ENCODE measurements at regions not wholly inside any gene's neighbourhood (a gene's known extent, or its start where the extent isn't known, plus 50 kb on each side); places are given as distances from the start of the nearest gene placed in this dataset.

DNA sequence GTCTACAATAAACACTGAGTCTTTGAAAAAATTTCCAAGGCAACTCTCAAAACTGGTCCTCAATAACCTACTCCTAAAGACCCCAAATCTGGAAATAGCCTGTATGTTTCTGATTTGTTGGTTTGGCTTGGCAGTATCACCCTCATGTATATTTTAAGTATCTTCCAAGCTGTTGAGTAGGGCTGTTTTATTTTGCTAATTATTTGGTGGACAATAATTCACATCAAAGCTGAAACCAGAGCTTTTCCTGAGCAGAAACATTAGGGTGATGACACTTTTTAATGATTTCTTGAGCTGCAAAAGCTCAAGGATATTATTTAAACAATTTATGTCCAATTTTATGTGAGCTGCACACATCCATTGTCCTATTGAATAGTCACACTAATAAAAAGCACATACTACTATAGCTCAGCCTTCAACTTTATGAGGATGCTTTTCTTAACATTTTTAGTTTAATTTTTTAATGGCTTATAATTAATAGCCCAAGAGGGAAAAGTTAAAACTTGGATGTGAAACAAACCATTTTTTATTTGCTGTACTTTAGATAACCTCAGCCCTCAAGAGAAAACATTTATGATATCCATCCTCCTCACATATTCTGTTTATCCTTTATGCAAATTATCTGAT, 393.1 kb downstream of the TAF11L14 start:
- no peaks in the 10 kb centered on the region for H3K9me3 ChIP-seq (ENCODE audit: control insufficient read depth, low read length, poor library complexity, severe bottlenecking)
- DNase-seq (no peak), ATAC-seq (no peak)
- H3K27me3 Mint-ChIP-seq: no peaks in the 10 kb centered on the region
- no peaks in the 10 kb centered on the region for H3K4me1 Mint-ChIP-seq
- no peaks in the 10 kb centered on the region for H3K36me3 Mint-ChIP-seq (ENCODE audit: low read depth)
- H3K27ac Mint-ChIP-seq: no peak overlapping the region
- H3K4me3 Mint-ChIP-seq: no peak overlapping the region

GRCh38 chr5:18028036-18028435, 393.8 kb downstream of the TAF11L14 start:
- H3K4me3 Mint-ChIP-seq: no peak overlapping the region
- ATAC-seq: no peak
- DNase-seq: no peak
- no peaks in the 10 kb centered on the region for H3K36me3 Mint-ChIP-seq (ENCODE audit: low read depth)
- no peaks in the 10 kb centered on the region for H3K9me3 ChIP-seq (ENCODE audit: control insufficient read depth, low read length, poor library complexity, severe bottlenecking)
- no peaks in the 10 kb centered on the region for H3K27me3 Mint-ChIP-seq
- H3K27ac Mint-ChIP-seq: no peak overlapping the region
- H3K4me1 Mint-ChIP-seq: no peaks in the 10 kb centered on the region

DNA sequence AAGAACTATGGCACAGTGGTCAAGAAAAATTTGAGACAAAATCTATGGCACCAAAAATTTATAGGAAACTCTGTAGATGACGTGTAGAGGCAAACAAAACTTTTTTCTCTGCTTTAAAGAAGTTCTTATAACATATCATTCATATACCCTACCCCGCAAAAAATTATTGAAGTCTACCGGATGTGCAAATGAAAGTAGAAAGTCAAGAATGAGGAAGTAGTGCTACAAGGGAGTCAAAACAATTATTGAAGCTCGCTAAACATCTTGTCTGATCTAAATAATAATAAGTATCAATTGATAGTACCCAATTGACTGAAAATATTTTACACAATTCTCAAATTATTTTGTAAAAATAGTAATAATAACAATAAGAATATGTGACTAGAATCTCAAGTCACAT, 398.5 kb downstream of the TAF11L14 start:
- ATAC-seq: no peak
- Mint-ChIP-seq H3K36me3 (ENCODE audit: low read depth) (no peaks in the 10 kb centered on the region), H3K4me3 (no peak overlapping the region), H3K27me3 (no peaks in the 10 kb centered on the region), H3K4me1 (no peaks in the 10 kb centered on the region), H3K27ac (no peak overlapping the region)
- DNase-seq: no peak
- H3K9me3 ChIP-seq (ENCODE audit: control insufficient read depth, low read length, poor library complexity, severe bottlenecking): no peaks in the 10 kb centered on the region

GRCh38 chr5:18036531-18036930, 402.3 kb downstream of the TAF11L14 start:
- H3K27me3 Mint-ChIP-seq: no peaks in the 10 kb centered on the region
- no peak overlapping the region for H3K27ac Mint-ChIP-seq
- H3K4me3 Mint-ChIP-seq: no peak overlapping the region
- no peaks in the 10 kb centered on the region for H3K36me3 Mint-ChIP-seq (ENCODE audit: low read depth)
- no peak for DNase-seq
- H3K4me1 Mint-ChIP-seq: no peaks in the 10 kb centered on the region
- no peak for ATAC-seq
- H3K9me3 ChIP-seq (ENCODE audit: control insufficient read depth, low read length, poor library complexity, severe bottlenecking): no peaks in the 10 kb centered on the region

DNA sequence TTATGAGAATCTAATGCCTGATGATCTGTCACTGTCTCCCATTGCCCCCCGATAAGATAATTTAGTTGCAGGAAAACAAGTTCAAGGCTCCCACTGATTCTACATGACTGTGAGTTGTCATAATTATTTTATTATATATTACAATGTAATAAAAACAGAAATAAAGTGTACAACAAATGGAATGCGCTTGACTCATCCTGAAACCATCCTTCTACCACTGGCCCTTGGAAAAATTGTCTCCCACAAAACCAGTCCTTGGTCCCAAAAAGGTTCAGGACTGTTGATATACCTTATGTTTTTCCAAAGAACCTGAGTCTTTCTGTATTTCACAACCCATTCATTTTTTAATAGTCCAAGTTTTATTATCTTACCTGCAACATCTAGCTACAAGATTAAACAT, 403.5 kb downstream of the TAF11L14 start:
- ATAC-seq: no peak
- H3K4me1 Mint-ChIP-seq: no peaks in the 10 kb centered on the region

DNA sequence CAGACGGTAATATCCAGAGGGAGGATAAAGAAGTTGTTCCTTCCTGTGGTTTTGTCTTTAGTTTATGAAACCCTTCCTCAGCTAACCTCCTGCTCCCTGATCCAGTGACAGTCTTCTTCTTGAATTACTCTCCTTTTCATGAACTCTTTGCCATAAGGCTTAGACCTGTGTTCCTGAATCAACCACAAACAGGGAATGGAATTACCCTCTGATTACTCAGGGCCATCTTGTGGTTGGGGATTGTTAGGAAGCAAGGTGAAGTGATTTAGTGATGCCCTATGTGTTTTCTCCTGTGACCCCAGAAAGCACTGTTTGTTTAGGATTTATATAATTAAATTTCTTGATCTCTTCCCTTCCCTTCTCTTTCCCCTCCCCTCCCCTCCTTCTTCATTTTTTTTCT, 409.1 kb downstream of the TAF11L14 start:
- DNase-seq: no peak
- H3K9me3 ChIP-seq (ENCODE audit: control insufficient read depth, low read length, poor library complexity, severe bottlenecking): no peaks in the 10 kb centered on the region
- no peak for ATAC-seq
- H3K27me3 Mint-ChIP-seq: no peaks in the 10 kb centered on the region
- H3K36me3 Mint-ChIP-seq (ENCODE audit: low read depth): no peaks in the 10 kb centered on the region
- no peak overlapping the region for H3K27ac Mint-ChIP-seq
- no peak overlapping the region for H3K4me3 Mint-ChIP-seq
- no peaks in the 10 kb centered on the region for H3K4me1 Mint-ChIP-seq

More for the DNA sequence above, 403.5 kb downstream of the TAF11L14 start:
- H3K36me3 Mint-ChIP-seq (ENCODE audit: low read depth): no peaks in the 10 kb centered on the region
- no peak overlapping the region for H3K27ac Mint-ChIP-seq
- no peaks in the 10 kb centered on the region for H3K27me3 Mint-ChIP-seq
- no peak for DNase-seq
- H3K9me3 ChIP-seq (ENCODE audit: control insufficient read depth, low read length, poor library complexity, severe bottlenecking): no peaks in the 10 kb centered on the region
- no peak overlapping the region for H3K4me3 Mint-ChIP-seq

GRCh38 chr5:18048449-18048848, 414.2 kb downstream of the TAF11L14 start:
- Mint-ChIP-seq H3K27ac (no peak overlapping the region), H3K27me3 (no peaks in the 10 kb centered on the region), H3K4me1 (no peaks in the 10 kb centered on the region), H3K4me3 (no peak overlapping the region), H3K36me3 (ENCODE audit: low read depth) (no peaks in the 10 kb centered on the region)
- ATAC-seq: no peak
- no peak for DNase-seq
- no peaks in the 10 kb centered on the region for H3K9me3 ChIP-seq (ENCODE audit: control insufficient read depth, low read length, poor library complexity, severe bottlenecking)

DNA sequence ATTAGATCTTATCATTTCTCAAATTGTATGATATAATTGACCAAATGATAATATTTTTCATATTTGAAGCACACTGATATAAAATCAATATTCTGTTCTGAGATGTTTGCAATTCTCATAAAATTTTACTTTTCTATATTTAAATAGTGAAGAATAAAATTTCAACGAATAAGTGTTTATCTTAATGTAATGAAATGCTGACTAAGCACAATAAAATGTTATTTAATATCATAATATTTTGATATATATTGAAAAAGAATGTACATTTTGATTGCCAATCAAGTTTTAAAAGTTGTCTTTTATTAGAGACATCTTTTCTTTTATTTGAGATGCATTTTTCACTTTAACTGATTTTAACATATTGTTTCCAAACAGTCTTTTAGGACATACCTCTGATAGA, 416.1 kb downstream of the TAF11L14 start:
- H3K9me3 ChIP-seq (ENCODE audit: control insufficient read depth, low read length, poor library complexity, severe bottlenecking): no peaks in the 10 kb centered on the region
- DNase-seq (no peak), ATAC-seq (no peak)
- Mint-ChIP-seq H3K36me3 (ENCODE audit: low read depth) (no peaks in the 10 kb centered on the region), H3K4me3 (no peak overlapping the region), H3K27ac (no peak overlapping the region), H3K4me1 (no peaks in the 10 kb centered on the region), H3K27me3 (no peaks in the 10 kb centered on the region)

DNA sequence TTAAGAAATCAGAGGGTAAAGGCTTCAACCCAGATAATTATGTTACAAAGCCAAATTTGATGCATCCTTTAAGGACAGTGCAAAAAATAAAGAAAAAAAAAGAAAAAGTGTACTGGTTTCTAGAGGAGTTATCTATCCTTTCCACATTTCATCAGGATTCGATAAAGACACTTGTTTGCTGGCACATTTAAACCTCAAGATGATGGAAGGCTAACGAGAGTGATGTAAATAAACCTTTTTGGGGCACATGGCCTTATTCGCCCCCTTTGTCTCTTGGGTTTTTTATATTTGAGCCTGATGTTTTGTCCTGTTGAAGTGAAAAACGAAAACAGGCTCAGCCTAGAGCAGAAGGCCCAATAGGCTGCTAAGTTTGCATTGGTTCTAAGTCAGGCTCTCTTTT, 416.5 kb downstream of the TAF11L14 start:
- Mint-ChIP-seq H3K36me3 (ENCODE audit: low read depth) (no peaks in the 10 kb centered on the region), H3K27ac (no peak overlapping the region), H3K27me3 (no peaks in the 10 kb centered on the region), H3K4me1 (no peaks in the 10 kb centered on the region), H3K4me3 (no peak overlapping the region)
- DNase-seq (no peak), ATAC-seq (no peak)
- no peaks in the 10 kb centered on the region for H3K9me3 ChIP-seq (ENCODE audit: control insufficient read depth, low read length, poor library complexity, severe bottlenecking)

DNA sequence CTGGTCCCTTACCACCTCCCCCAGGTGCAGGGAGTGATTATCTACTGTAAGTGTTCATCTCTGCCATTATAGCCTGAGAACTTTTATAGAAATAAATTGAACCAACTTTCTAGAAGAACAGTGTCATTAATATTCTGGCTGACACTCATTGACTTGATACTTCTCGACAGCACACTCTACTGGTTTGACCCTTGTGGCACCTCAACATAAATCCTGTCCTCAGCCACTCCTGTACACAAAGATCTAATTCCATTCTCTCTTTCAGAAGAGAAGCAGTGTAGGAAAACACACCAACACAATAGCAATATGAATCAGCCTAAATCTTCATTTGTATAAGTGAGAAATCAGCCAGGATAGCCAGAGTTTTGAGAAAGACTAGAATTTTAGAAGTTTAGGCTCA, 417.7 kb downstream of the TAF11L14 start:
- Mint-ChIP-seq H3K27me3 (no peaks in the 10 kb centered on the region), H3K27ac (no peak overlapping the region), H3K4me1 (no peaks in the 10 kb centered on the region), H3K4me3 (no peak overlapping the region), H3K36me3 (ENCODE audit: low read depth) (no peaks in the 10 kb centered on the region)
- no peak for DNase-seq
- ATAC-seq: no peak
- no peaks in the 10 kb centered on the region for H3K9me3 ChIP-seq (ENCODE audit: control insufficient read depth, low read length, poor library complexity, severe bottlenecking)

DNA sequence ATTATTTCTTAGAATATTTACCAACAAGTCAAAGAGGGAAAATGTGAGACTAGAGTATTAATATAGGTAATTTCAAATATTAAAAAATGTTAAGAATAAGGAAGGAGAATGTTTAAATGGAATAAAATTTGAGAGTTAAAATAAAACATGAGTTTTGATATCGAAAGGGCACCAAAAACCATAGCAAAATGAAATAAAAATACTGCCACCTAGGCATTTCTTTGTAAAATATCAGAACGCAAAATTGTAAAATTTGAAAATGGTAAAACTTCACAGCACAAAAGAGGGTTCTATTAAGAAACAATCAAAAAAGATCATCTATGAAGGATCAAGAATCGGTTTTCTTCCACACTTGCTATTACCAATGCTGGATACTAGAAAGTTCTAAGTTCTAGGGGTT, 418.3 kb downstream of the TAF11L14 start:
- Mint-ChIP-seq H3K27me3 (no peaks in the 10 kb centered on the region), H3K27ac (no peak overlapping the region), H3K4me1 (no peaks in the 10 kb centered on the region), H3K36me3 (ENCODE audit: low read depth) (no peaks in the 10 kb centered on the region), H3K4me3 (no peak overlapping the region)
- H3K9me3 ChIP-seq (ENCODE audit: control insufficient read depth, low read length, poor library complexity, severe bottlenecking): no peaks in the 10 kb centered on the region
- ATAC-seq (no peak), DNase-seq (no peak)

DNA sequence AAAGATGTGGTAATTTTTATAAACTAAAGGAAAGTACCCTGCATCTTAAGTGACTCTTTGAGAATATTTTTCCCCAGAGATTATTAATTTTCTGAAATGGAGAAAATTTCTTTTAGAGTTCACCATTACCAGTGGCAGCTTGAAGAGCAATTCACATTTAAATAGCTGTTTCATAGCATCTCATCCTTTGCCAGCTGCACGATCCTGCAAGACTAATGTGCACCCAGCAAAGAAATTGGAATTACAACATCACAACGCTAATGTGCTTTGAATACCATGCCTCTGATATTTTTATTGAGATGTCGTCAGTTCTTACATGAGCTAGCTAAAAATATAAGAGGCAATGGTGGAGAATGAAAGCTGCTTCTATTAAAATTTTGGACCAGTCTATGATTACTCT, 423.5 kb downstream of the TAF11L14 start:
- H3K27me3 Mint-ChIP-seq: no peaks in the 10 kb centered on the region
- no peak for ATAC-seq
- H3K4me3 Mint-ChIP-seq: no peak overlapping the region

DNA sequence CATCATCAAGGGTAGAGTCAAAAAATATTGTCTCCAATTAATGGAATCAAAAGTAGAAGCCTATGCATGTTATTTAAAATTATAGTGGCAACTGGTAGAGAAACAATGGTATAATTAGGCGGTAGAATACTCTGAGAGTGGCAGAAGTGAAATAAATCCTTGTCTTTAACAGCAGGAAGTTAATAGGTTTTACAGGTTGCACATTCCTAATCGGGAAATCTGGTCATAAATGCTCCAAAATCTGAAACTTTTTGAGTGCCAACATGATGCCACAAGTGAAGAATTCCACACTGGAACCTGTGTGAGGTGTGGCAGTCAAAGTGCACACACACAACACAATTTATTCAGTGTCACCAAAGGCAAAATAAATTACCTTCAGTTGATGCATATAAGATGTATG, 433.4 kb downstream of the TAF11L14 start:
- H3K9me3 ChIP-seq (ENCODE audit: control insufficient read depth, low read length, poor library complexity, severe bottlenecking): no peaks in the 10 kb centered on the region
- no peaks in the 10 kb centered on the region for H3K27me3 Mint-ChIP-seq
- DNase-seq (no peak), ATAC-seq (no peak)
- no peaks in the 10 kb centered on the region for H3K36me3 Mint-ChIP-seq (ENCODE audit: low read depth)
- H3K27ac Mint-ChIP-seq: no peak overlapping the region
- no peaks in the 10 kb centered on the region for H3K4me1 Mint-ChIP-seq
- H3K4me3 Mint-ChIP-seq: no peak overlapping the region

More for the DNA sequence above, 423.5 kb downstream of the TAF11L14 start:
- Mint-ChIP-seq H3K4me1 (no peaks in the 10 kb centered on the region), H3K36me3 (ENCODE audit: low read depth) (no peaks in the 10 kb centered on the region), H3K27ac (no peak overlapping the region)
- no peak for DNase-seq
- no peaks in the 10 kb centered on the region for H3K9me3 ChIP-seq (ENCODE audit: control insufficient read depth, low read length, poor library complexity, severe bottlenecking)

DNA sequence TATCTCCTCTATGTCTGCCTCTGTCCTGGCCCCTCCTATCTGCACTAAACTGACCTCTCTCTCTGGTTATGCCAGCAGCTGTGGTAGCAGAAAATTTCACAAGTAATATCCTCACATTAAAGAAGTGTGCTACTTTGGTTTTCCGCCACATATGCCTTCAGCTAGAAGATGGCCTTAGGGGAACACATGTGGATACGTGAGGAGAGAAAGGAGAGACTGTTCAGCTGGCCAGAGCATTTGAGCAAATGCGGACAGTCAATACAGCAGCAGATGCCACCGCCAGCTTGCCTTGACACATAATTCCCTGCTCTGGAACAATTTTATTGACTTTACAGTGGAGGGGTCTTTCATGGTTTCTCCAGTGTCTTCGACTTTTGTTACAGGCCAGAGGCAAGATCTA, 434.6 kb downstream of the TAF11L14 start:
- ATAC-seq: no peak
- Mint-ChIP-seq H3K36me3 (ENCODE audit: low read depth) (no peaks in the 10 kb centered on the region), H3K4me1 (no peaks in the 10 kb centered on the region), H3K27me3 (no peaks in the 10 kb centered on the region), H3K4me3 (no peak overlapping the region), H3K27ac (no peak overlapping the region)
- H3K9me3 ChIP-seq (ENCODE audit: control insufficient read depth, low read length, poor library complexity, severe bottlenecking): no peaks in the 10 kb centered on the region
- DNase-seq: no peak

Measured in T-helper 17 cell (primary cell).